HuH-7 (cell line): ENCODE measurements at regions not wholly inside any gene's neighbourhood (a gene's known extent, or its start where the extent isn't known, plus 50 kb on each side); places are given as distances from the start of the nearest gene placed in this dataset.

Experiments used
- DNase-seq: peaks from one replicate; pipeline ENCODE4 v3.0.0; 2011; ENCODE audit warnings: low spot score

DNA sequence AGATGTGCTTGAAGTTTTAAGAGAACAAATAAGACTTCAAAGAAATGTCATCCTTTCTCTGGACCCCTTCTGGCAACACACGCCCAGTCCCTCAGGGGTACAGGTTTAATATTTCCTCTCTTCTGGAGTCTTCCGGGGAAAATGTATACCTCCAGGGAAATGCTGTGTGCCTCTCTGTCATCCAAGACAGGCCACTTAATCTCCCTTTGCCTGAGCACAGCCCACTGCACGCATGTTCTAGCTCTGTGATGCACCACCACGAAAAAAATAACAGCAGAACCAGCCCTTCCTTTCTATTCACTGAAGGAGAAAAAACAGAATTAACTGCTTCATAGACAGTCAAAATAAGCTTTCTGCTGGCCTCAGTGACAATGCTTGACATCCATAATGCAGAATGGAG is 140.1 kb downstream of the RBFOX3 start:
- no peak for DNase-seq

DNA sequence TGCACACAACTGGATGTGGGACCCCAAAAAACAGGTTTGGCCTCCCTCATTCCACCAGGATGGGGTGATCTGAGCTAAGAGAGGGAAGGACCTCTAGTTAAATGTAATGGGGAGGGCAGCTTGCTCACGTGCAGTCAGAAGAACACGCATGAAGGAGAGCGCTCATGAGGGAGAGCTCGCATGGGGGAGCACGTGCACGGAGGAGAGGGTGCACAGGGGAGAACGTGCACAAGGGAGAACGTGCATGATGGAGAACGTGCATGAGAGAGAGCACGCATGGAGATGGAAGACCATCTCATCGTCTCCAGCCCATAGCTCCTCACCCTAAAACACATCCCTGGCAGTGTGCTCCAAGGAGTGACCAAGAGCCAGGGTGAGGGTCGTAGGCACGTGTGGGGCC is 141.2 kb downstream of the RBFOX3 start:
- no peak for DNase-seq

DNA sequence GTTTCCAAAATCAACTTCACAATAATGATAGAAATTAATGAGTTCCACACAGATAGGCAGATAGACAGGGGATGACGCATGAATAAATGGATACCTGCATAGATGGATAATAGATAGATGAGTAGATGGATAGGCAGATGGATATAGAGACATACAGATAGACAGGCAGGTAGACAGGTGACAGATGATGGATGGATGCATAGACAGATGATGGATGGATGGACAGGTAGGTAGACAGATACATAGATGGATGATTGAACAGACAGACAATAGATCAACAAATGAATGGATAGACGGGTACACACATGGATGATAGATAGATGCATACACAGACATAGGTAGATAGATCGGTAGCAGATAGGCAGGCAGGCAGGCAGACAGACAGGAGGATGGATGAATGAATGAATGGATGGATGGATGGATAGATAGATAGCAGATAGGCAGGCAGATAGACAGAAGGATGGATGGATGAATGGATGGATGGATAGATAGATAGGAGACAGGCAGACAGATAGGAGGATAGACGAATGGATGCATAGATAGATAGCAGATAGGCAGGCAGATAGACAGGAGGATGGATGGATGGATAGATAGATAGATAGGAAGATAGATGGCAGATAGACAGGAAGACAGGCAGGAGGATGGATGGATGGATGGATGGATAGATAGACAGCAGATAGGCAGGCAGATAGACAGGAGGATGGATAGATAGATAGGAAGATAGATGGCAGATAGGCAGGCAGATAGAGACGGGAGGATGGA is 142.5 kb downstream of the RBFOX3 start:
- no peak for DNase-seq

DNA sequence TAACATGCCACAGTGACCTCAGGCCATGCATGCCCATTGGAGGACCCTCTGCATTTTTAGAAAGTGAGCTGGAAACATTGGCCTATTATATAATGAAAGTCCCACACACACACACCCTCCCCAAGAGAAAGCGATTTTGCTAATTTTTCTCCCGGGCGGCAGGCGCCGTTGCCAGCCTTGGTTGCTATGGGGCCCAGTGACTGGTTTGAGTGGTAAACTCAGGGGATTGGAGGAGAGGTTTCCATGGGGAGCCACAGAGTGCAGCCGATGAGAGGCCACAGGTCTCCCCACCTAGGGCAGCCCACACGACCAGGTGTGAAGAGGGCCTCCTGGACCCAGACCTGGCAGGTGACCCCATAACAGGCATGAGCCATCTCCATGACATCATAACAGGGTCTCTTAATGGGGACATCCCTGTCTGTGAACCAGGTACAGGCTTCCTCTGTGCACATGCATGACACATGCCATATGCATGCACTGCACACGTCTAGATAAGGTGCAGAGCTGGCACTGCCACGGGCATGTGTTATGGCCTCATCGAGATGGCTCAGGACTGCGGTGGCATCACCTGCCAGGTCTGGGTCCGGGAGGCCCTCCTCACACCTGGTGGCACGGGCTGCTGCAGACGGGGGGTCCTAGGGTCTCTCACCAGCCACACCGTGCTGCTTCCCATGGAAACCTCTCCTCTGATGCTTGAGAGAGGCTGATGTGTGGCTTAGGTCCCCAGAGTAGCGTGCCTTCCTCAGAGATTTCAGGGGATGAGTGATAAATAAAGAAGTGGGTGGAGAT is 144.1 kb downstream of the RBFOX3 start:
- DNase-seq, result no peak

DNA sequence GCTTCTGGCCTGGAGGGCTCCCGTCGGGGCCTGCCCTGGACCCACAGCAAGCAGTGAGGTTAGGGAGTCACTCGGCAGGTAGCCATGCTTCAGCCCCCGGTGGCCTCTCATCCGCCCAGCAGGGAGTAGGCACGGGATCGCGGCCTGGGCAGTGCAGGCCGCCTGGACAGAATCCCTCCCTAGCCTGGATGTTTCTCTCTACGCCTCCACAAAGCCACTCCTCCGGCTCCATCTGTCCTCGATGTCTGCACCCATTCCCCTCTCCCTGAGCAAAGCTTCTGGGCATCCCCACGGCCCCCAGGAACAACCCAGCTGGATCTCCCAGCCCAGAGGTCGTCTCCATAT is 145.2 kb downstream of the RBFOX3 start:
- DNase-seq, result no peak

DNA sequence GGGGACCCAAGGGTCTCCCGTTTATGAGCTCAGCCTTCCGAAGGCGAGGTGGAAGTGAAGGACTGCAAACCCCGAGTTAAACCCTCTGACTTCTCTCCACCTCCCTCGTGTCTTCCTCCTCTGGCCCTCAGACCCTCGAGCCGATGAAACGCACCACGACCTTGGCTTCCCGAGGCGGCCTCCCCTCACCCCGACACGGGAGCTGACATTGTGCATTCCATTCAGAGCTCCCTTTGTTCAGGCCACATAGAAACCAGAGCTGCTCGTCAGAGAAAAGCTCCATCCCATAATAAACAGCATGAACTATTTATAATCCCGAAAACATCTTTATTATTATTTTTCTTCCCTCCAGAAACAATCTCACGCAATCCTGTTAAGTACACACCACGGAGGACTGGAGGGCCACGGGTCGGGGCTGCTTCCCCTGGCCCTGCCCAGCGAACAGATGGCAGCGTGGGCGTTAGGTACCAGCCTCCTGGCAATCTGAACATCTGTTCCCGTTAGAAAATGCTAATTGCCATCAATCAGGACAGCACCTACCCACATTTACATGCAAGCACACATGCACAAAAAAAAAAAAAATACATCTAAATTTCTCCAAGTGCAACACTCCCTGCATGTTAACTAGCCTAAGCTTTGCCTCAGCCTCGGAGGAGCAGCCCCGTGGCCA is 145.7 kb downstream of the RBFOX3 start:
- DNase-seq, result no peak

DNA sequence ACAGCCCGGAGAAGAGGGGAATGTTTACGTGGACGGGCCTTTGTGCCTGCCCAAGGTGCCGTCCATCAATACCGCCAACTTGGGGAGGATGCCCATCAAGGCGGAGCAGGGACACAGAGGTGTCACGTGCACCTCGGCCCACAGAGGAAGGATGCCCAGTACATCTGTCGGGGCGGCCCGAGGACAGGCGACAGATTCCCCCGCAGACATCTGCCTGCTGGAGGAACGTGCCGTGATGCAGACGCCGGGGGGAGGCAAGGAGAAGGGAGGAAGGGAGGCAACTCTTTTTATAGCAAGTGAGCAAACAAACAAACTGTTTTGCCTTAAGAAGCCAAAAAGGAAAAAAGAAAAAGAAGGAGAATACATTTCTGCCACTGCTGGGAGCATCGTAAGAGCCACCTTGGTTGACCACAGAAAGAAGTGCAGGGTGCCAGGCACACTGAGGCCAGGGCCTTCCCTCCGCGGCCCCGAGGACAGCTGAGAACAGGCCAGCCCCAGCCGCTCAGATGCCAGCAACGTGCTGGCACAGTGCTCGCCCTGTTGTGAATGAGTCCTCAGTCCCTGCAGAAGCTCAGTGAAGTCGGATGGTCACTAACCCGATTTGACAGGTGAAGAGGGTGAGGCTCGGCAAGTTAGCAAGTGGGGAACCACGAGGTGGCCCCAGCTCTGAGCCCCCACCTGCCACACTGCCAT is 146.4 kb downstream of the RBFOX3 start:
- DNase-seq, result no peak

DNA sequence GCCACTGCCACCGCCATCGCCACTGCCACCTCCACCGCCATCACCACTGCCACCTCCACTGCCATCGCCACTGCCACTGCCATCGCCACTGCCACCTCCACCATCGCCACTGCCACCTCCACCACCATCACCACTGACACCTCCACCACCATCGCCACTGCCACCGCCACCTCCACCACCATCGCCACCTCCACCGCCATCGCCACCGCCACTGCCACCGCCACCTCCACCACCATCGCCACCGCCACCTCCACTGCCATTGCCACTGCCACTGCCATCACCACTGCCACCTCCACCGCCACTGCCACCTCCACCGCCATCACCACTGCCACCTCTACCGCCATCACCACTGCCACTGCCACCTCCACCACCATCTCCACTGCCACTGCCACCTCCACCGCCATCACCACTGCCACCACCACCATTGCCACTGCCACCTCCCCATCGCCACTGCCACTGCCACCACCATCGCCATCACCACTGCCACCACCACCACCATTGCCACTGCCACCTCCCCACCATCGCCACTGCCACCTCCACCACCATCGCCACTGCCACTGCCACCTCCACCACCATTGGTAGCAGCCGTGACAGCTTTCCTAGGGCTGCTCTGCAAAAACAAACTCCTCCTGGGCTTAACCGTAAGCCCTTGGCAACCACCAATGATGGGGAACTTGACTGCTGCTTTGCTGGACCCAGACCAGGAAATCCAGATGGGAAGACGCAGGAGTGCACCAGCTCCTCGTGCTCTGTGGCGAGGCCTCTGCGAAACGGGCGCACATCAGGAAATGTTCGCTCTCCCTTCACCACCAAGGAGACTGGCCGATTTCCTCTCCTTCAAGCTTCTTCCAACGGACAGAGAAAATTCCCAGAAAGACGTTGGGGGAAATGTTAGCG is 147.2 kb downstream of the RBFOX3 start:
- no peak for DNase-seq

DNA sequence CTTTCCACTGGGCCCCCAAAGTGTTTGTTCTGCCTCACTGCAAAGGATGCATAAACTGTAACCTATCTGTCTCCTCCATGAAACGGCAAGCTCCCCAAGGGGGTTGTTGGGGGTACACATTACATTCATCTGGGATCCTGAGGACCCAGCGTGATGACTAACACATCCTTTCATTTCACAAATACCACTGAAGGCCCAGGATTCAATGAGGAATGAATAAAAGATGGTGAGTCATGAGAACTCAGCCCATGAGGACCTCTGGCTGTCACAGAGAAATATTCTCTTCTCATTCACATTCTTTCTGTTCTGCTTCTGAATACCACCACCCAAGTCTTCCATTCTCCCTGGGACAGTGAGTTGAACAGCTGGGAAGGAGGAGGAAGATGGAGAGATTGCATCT is 149.8 kb downstream of the RBFOX3 start:
- no peak for DNase-seq

DNA sequence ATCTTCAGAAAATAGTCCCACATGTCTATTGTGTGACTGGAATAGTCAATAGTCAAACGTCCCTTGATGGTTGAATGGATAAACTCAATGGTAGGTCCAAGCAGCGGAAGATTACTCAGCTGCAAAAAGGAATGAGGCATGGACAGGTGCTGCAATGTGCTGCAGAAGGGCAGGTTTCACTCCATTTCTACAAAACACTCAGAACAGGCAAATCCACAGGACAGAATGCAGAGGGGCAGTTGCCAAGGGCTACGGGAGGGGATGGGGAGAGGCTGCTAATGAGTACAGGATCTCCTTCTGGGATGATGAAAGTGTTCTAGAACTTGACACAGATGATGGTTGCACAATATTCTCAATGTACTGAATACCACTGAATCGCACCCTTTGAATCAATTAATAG is 151.0 kb downstream of the RBFOX3 start:
- no peak for DNase-seq

DNA sequence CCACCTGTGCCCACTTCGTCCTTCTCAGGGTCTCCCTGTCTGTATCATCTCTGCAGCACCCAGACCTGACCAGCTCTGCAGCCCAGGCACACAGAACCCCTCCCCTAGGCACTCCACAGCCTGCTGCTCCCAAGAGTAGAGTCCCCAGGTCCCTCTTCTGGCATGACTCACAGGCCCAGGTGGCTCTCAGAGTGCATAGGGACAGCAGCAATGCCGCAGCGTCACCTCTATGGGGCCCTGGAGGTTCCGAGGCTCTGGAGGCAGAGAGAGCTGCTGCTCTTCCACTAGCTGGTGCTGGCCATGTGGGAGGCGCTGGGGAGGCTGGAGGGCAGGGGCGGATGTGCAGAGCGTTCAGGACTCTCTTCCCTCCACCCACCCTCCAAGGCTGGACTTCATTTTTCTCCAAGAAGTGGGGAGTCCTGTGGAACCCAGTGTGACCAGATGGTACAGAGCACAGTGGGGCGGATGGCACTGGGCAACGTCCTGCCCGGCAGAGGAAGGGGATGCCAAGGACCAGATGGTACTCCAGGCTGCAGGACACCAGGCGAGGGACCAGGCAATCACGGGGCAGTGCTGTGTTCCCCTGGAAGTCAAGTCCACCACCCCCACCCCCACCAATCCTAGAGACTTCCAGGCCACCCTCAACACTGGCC is 151.7 kb downstream of the RBFOX3 start:
- DNase-seq, result no peak

DNA sequence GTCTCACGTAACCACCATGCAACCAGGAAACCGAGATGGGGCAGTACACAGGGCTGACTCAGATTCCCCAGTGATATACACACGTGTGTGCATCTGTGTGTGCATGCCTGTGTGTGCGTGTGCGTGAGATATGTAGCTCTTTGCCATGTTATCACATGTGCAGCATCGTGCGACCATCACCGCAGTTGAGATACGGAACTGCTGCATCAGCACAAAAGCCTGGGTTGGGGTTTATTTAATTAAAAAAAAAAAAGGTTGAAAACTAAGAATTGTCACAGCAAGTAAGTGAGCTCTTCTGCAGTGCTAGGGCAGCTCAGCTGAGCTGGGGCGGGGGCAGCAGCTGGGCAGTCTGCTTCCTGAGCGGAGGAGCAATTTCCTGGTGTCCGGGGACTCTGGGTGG is 152.5 kb downstream of the RBFOX3 start:
- DNase-seq, result no peak

DNA sequence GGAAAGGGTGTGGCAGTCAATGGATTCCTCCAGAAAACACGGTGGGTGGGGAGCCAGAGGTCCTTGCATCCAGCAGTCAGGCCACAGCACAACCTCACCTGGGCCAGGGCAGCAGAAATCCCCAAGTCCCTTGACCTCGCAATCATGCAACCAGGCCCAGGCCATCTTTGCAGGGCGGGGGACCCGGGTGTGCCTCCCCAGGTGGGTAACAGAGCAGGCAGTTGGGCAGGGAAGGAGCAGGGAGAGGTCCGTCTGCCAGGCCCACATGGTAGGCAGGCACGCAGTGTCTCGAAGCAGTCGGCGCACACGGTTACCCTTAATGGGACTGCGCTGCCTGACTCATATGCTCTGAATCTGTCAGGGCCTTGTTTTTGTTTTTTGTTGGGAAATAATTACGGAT is 153.0 kb downstream of the RBFOX3 start:
- no peak for DNase-seq

DNA sequence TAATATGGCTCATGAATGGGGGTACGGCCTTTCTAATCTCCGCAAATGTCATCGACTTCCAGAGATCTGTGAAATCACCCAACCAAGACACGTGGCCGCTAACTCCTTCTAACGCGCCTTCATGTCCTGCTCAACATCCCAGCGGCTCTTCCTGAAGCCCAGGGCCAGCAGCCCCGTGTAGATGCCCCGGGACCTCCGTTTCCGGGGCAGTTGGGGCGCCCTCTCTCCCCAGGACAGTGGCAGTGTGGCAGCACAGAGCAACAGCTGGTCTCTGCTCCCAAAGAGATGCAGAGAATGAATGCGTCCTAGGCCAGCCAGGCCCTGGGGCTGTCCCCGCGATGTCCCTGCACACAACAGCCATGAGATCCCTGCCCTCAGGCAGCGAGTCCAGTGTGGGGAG is 153.5 kb downstream of the RBFOX3 start:
- DNase-seq, result no peak

DNA sequence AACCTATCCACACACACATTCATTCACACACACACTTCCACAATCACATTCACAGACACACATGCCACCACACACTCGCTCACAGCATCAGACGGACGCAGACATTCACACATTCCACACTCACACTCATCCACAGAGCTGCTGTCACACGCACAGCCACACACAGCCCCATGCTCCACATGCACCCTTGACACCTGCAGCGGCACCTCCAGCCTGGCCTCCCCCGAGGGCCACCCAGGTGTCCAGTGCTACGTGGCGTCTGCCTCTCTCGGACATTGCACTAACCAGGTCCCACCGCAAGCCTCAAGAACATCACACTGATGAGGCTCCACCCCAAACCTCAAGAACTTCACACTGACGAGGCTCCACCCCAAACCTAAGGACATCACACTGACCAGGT is 155.2 kb downstream of the RBFOX3 start:
- DNase-seq, result no peak

DNA sequence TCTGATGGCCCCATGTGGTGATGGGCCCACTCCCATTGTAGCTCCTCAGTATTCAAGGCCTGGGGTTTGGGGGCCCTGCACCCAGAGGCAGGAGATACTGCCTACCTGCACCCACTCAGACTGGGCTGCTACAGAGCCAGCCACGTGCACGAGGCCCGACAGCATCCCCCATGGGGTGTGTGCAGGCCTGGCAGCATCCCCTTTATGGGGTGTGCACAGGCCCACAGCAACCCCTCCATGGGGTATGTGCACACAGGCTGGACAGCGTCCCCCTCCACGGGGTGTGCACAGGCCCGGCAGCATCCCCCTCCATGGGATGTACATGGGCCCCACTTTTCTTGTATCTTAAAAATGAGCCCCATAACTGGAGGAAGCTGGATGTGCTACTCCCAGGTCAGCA is 156.0 kb downstream of the RBFOX3 start:
- no peak for DNase-seq

DNA sequence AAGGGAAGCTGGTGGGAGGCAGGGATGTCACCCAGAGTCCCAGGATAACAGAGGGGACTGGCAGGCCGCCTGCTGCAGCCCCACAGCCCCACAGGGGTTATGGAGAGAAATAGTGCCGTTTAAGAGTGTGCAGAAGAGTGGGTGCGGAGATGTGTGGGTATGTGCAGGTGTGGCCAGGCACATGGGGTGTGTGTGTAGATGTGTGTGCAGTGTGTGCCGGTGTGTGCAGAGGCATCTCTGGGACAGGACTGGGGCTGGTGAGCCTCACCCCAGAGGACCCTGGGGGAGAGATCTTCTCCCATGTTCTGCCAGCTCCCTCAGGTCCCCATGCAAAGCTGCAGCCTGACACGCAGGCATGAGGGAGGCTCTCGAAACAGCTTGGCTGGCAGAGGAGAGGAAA is 157.4 kb downstream of the RBFOX3 start:
- no peak for DNase-seq

DNA sequence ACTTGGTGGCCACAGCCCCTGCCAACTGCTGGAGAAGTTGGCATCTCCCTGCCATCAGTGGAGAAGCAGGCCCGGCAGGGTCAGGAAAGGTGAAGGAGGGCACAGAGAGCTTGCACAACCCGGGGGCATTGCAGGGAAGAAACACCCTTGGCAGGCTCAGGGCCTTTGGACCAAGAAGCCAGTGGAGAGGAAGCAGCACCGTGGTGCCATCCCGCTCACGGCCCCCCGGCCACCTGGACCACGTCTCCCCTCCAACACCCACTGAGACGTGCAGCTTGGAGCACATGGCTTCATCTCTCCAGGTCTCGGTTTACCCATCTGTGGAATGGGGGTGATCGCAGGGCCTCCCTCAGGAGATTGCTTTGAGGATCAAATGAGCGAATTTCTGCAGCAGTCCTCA is 158.1 kb downstream of the RBFOX3 start:
- no peak for DNase-seq

DNA sequence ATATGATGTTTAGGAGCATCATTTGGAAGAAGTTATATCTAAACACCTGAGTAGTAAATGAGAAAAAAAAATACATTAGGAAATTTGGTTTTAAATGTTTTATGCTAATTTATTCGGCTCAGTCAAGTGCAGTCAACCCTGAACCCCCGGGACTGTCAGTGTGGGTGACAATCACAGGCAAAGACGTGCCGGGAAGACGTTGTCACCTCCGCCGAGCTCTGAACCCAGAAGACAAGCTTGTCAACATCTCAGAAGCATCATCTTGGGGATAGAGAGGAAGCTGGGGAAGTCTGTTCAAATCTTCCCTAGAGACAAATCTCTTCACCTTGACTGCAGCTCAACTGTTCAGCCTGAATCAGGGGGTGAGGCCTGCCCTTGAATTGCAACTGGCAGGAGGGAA is 159.7 kb downstream of the RBFOX3 start:
- no peak for DNase-seq

DNA sequence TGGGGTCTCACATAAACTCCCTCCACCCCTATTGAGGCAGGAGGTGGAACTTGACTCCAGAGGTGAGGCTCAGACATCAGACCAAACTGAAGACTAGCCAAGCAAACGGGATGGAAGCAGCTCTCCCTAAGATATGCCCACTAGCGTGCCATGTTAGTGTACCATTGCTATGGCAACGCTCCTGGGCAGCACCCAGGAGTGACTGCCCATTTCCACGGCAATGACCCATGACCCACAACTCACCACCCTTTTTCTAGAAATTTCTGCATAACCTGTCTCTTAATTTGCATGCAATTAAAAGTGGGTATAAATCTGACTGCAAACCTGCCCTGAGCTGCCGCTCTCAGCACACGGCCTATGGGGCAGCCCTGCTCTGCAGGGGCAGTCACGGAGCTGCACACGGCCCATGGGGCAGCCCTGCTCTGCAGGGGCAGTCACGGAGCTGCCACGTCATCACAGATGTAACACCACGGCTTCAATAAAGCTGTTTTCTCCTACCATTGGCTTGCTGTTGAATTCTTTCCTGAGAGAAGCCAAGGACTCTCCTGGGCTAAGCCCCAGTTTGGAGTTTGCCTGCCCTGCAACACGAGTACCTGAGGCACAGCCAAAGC is 164.3 kb downstream of the RBFOX3 start:
- DNase-seq, result no peak

DNA sequence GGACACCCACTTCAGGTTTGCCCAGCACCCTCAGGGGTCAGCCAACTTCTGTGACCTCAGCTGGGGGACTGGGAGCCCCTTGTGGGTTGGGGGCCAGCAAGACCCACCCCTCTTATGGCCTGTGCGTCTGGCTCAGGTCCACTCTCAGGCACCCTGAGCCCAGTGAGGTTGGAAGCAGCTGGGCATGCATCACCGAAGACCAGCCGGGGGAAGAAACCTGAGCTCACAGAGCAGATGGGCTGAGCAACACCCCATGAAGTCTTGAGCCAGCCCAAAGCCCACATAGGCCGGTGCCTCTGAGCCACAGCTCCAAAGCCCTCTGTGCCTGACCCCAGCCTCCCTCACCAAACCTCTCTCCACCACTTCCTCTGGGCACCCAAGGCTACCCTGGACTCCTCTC is 166.7 kb downstream of the RBFOX3 start:
- no peak for DNase-seq
